ENCODE measurements at regions not wholly inside any gene's neighbourhood (a gene's known extent, or its start where the extent isn't known, plus 50 kb on each side); places are given as distances from the start of the nearest gene placed in this dataset.

GRCh38 chr1:98457248-98457647 lies 204.3 kb upstream of the SNX7 start:
- Histone ChIP-seq H3K9ac (no peak overlapping the region), H3F3A (ENCODE audit: low read depth) (no peaks in the 10 kb centered on the region), H3K4me3 (no peak overlapping the region), H4K20me1 (ENCODE audit: low read depth) (no peaks in the 10 kb centered on the region), H3K4me2 (no peak overlapping the region), H3K9me3 (ENCODE audit: low read depth) (no peaks in the 10 kb centered on the region), H2AFZ (replicated peaks) (no peak overlapping the region), H3K27me3 (no peaks in the 10 kb centered on the region), H3K79me2 (ENCODE audit: low read depth) (no peaks in the 10 kb centered on the region), H3K36me3 (no peaks in the 10 kb centered on the region), H3K27ac (no peak overlapping the region), H3K4me1 (peaks cover 6% of the 10 kb centered on the region)
- Mint-ChIP-seq H3K27ac (no peak overlapping the region), H3K9me3 (no peaks in the 10 kb centered on the region), H3K4me1 (peaks cover 56% of the 10 kb centered on the region), H3K4me3 (no peak overlapping the region), H3K27me3 (ENCODE audit: insufficient read depth, low read depth) (peaks cover 6% of the 10 kb centered on the region), H3K36me3 (no peaks in the 10 kb centered on the region)
- no peak for DNase-seq (ENCODE audit: low spot score)
- TF ChIP-seq CTCF (IDR thresholded peaks at IDR 0.05) (no peak), EZH2 (IDR thresholded peaks at IDR 0.05) (no peak), EZH2phosphoT487 (IDR thresholded peaks at IDR 0.05) (no peak)

- Histone ChIP-seq H3K9me3 (ENCODE audit: low read depth) (no peaks in the 10 kb centered on the region), H3K27me3 (no peaks in the 10 kb centered on the region), H3K4me2 (no peak overlapping the region), H3K4me3 (no peak overlapping the region), H4K20me1 (ENCODE audit: low read depth) (no peaks in the 10 kb centered on the region), H3K36me3 (no peaks in the 10 kb centered on the region), H2AFZ (replicated peaks) (no peak overlapping the region), H3F3A (ENCODE audit: low read depth) (no peaks in the 10 kb centered on the region), H3K27ac (no peak overlapping the region), H3K79me2 (ENCODE audit: low read depth) (no peaks in the 10 kb centered on the region), H3K4me1 (peaks cover 6% of the 10 kb centered on the region), H3K9ac (no peak overlapping the region)
- H3K4me1 Mint-ChIP-seq: peaks cover 51% of the 10 kb centered on the region
- H3K9me3 Mint-ChIP-seq: no peaks in the 10 kb centered on the region
- H3K36me3 Mint-ChIP-seq: no peaks in the 10 kb centered on the region
- no peak for TF ChIP-seq CTCF (IDR thresholded peaks at IDR 0.05)
- no peak for TF ChIP-seq EZH2phosphoT487 (IDR thresholded peaks at IDR 0.05)
- no peak for TF ChIP-seq EZH2 (IDR thresholded peaks at IDR 0.05)
- H3K4me3 Mint-ChIP-seq: no peak overlapping the region
- no peak for DNase-seq (ENCODE audit: low spot score)
- peaks cover 3% of the 10 kb centered on the region for H3K27me3 Mint-ChIP-seq (ENCODE audit: insufficient read depth, low read depth)
- H3K27ac Mint-ChIP-seq: no peak overlapping the region
Measured at GRCh38 chr1:98454666-98455065, 206.9 kb upstream of the SNX7 start.

GRCh38 chr1:98453066-98453465 lies 208.5 kb upstream of the SNX7 start:
- H3F3A ChIP-seq (ENCODE audit: low read depth): no peaks in the 10 kb centered on the region
- no peaks in the 10 kb centered on the region for H3K27me3 ChIP-seq
- H3K9me3 ChIP-seq (ENCODE audit: low read depth): no peaks in the 10 kb centered on the region
- H3K4me3 ChIP-seq: no peak overlapping the region
- H3K27ac Mint-ChIP-seq: no peak overlapping the region
- DNase-seq (ENCODE audit: low spot score): no peak
- H3K36me3 ChIP-seq: no peaks in the 10 kb centered on the region
- H3K9ac ChIP-seq: no peak overlapping the region
- H2AFZ ChIP-seq (replicated peaks): no peak overlapping the region
- peaks cover 35% of the 10 kb centered on the region for H3K4me1 Mint-ChIP-seq
- H3K79me2 ChIP-seq (ENCODE audit: low read depth): no peaks in the 10 kb centered on the region
- no peak overlapping the region for H3K27ac ChIP-seq
- no peak overlapping the region for H3K4me2 ChIP-seq
- H4K20me1 ChIP-seq (ENCODE audit: low read depth): no peaks in the 10 kb centered on the region
- TF ChIP-seq EZH2phosphoT487 (IDR thresholded peaks at IDR 0.05) (no peak), CTCF (IDR thresholded peaks at IDR 0.05) (no peak), EZH2 (IDR thresholded peaks at IDR 0.05) (no peak)
- no peaks in the 10 kb centered on the region for H3K9me3 Mint-ChIP-seq
- no peak overlapping the region for H3K4me3 Mint-ChIP-seq
- H3K4me1 ChIP-seq: no peaks in the 10 kb centered on the region
- no peaks in the 10 kb centered on the region for H3K36me3 Mint-ChIP-seq
- peaks cover 3% of the 10 kb centered on the region for H3K27me3 Mint-ChIP-seq (ENCODE audit: insufficient read depth, low read depth)

All from neural progenitor cell (in vitro differentiated cells).